ENCODE measurements at regions not wholly inside any gene's neighbourhood (a gene's known extent, or its start where the extent isn't known, plus 50 kb on each side); places are given as distances from the start of the nearest gene placed in this dataset.

DNA sequence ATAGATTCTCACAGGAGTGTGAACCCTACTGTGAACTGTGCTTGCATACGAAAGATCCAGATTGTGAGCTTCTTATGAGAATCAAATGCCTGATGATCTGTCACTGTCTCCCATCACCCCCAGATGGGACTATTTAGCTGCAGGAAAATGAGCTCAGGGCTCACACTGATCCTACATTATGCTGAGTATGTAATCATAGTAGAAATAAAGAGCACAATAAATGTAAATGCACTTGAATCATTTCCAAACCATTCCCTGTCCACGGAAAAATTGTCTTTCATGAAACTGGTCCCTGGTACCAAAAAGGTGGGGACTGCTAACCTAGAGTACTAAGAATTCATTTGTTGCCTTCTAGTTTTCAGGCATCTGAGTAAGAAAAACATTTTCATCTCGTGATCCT is 1215.8 kb upstream of the TMEM132C start:
- TF ChIP-seq CTCF (IDR thresholded peaks at IDR 0.05) (no peak), POLR2A (IDR thresholded peaks at IDR 0.05) (no peak)
